Lung (tissue), 11 donors: ENCODE measurements at regions not wholly inside any gene's neighbourhood (a gene's known extent, or its start where the extent isn't known, plus 50 kb on each side); places are given as distances from the start of the nearest gene placed in this dataset.
A peak's percentile ranks its signal among the peaks of the same experiment; 100 is the strongest.

Experiments used
- ATAC-seq: fragments of 200-7000 bp; cut with Tn5 transposase; one replicate; pipeline ENCODE4 v1.9.1; 2020; ENCODE audit warnings: moderate number of reproducible peaks; ENCODE audit not compliant: insufficient read depth, low FRiP score
- DNase-seq, 3 donors: peaks; one replicate each; pipeline ENCODE4 v3.0.0-alpha.2; 2013 to 2017
- H3K27ac ChIP-seq, 2 donors: one replicate each; pipeline ENCODE4 v1.5.1; 2013; ENCODE audit warnings: mild to moderate bottlenecking in 2 of 2, moderate library complexity in 2 of 2, control low read depth in 1 of 2, inconsistent platforms in 1 of 2, low read depth in 1 of 2, low read length in 1 of 2
- H3K27me3 ChIP-seq, 3 donors: one replicate each; pipeline ENCODE4 v1.5.1; 2013; ENCODE audit warnings: low read length in 2 of 3; ENCODE audit not compliant: control insufficient read depth in 3 of 3, insufficient read depth in 3 of 3
- H3K36me3 ChIP-seq, 4 donors: one replicate each; pipeline ENCODE4 v1.5.1; 2013; ENCODE audit warnings: low read length in 4 of 4, mild to moderate bottlenecking in 1 of 4, moderate library complexity in 1 of 4; ENCODE audit not compliant: control insufficient read depth in 4 of 4, insufficient read depth in 4 of 4
- H3K4me1 ChIP-seq, 5 donors: one replicate each; pipeline ENCODE4 v1.5.1; 2013; ENCODE audit warnings: low read length in 5 of 5, mild to moderate bottlenecking in 2 of 5, moderate library complexity in 1 of 5; ENCODE audit not compliant: control insufficient read depth in 5 of 5, insufficient read depth in 5 of 5
- H3K4me3 ChIP-seq: one replicate; pipeline ENCODE4 v1.5.1; 2013; ENCODE audit warnings: mild to moderate bottlenecking, control low read depth, moderate library complexity
- H3K9ac ChIP-seq, 2 donors: one replicate each; pipeline ENCODE4 v1.5.1; 2013; ENCODE audit warnings: low read length in 2 of 2, control low read depth in 1 of 2; ENCODE audit not compliant: insufficient read depth in 1 of 2
- H3K9me3 ChIP-seq, 4 donors: one replicate each; pipeline ENCODE4 v1.5.1; 2013; ENCODE audit warnings: low read length in 3 of 4, mild to moderate bottlenecking in 1 of 4, moderate library complexity in 1 of 4; ENCODE audit not compliant: control insufficient read depth in 4 of 4, insufficient read depth in 3 of 4
- CTCF ChIP-seq: IDR thresholded peaks from 2 replicates; pipeline ENCODE4 v1.5.1; 2012; ENCODE audit warnings: mild to moderate bottlenecking; ENCODE audit errors: control extremely low read depth, extremely low read depth
- WGBS, 2 donors: extraction: QIAGEN DNeasy Blood & Tissue Kit; methylation state at CpG; one replicate each; pipeline ENCODE4 v1.1.7; 2013; 5-methylcytosine and 5-hydroxymethylcytosine counted together
- donor health status: control.
- donor health status: control.
- donor health status: Bipolar disorder and iron deficiency.
- donor health status: healthy.
- donor health status: DM: yes; HTN: yes; CAD: no.

GRCh38 chr6:11835065-11835464 lies 56.5 kb upstream of the ADTRP start:
- Histone ChIP-seq H3K27ac (no peak overlapping the region), H3K4me1 (peaks cover 0 to 4% (median 0%) of the 10 kb centered on the region in 5 donors), H3K4me3 (no peak overlapping the region), H3K36me3 (no peaks in the 10 kb centered on the region), H3K27me3 (no peaks in the 10 kb centered on the region), H3K9ac (no peak overlapping the region), H3K9me3 (peaks cover 0 to 5% (median 0%) of the 10 kb centered on the region in 4 donors)
- ATAC-seq, result no peak
- peak in 1 of 3 donors; percentile 27 for DNase-seq
- TF ChIP-seq CTCF, result no peak
- 63 to 93% methylated on average over 2 of the region's 2 CpGs for WGBS, 2 donors

GRCh38 chr6:11833626-11834592 lies 55.3 kb upstream of the ADTRP start:
- H3K4me1 ChIP-seq, result peaks cover 0 to 9% (median 2%) of the 10 kb centered on the region in 5 donors
- DNase-seq, result peak; percentile 57 to 70 (median 61)
- H3K27ac ChIP-seq, result no peak overlapping the region
- no peak overlapping the region for H3K4me3 ChIP-seq
- no peaks in the 10 kb centered on the region for H3K36me3 ChIP-seq
- H3K9me3 ChIP-seq, result peaks cover 0 to 5% (median 0%) of the 10 kb centered on the region in 4 donors
- no peak for TF ChIP-seq CTCF
- no peak overlapping the region for H3K9ac ChIP-seq
- ATAC-seq, result no peak
- WGBS, 2 donors, result 59 to 77% methylated on average over 11 of the region's 11 CpGs
- no peaks in the 10 kb centered on the region for H3K27me3 ChIP-seq

DNA sequence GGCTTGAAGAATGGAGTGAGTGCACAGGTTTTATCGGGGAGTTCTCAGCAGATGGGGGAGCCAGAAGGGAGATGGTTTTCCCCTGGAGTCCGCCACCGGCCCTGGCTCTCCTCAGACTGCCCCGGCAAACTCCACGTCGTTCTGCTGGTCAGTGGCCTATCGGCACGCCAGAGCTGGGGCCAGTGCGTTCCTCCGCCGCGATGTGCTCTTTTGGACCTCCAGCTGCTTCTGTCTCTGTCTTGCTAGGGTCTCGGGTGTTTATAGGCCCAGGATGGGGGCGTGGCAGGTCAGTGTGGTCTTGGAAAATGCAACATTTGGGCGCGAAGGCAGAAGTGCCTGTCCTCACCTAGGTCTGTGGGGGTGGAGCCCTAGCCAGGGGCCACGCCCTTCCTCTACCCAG lies 53.0 kb upstream of the ADTRP start:
- H3K4me1 ChIP-seq, result peaks cover 0 to 21% (median 4%) of the 10 kb centered on the region in 5 donors
- no peak for TF ChIP-seq CTCF
- no peak overlapping the region for H3K27ac ChIP-seq
- DNase-seq (no peak), ATAC-seq (no peak)
- WGBS, 2 donors, result 96 to 98% methylated on average over 17 of the region's 17 CpGs
- no peak overlapping the region for H3K9ac ChIP-seq
- no peaks in the 10 kb centered on the region for H3K36me3 ChIP-seq
- H3K4me3 ChIP-seq, result no peak overlapping the region
- H3K27me3 ChIP-seq, result no peaks in the 10 kb centered on the region
- peaks cover 0 to 3% (median 0%) of the 10 kb centered on the region in 4 donors for H3K9me3 ChIP-seq
